Cardiac fibroblast (primary cell): ENCODE measurements at regions not wholly inside any gene's neighbourhood (a gene's known extent, or its start where the extent isn't known, plus 50 kb on each side); places are given as distances from the start of the nearest gene placed in this dataset.

ENCODE experiments used
- DNase-seq, 2 donors: peaks; one replicate each; pipeline versions ENCODE4 v3.0.0 to v3.0.0-alpha.2; 2010; ENCODE audit warnings: low read depth in 2 of 2
- H3K4me3 ChIP-seq, 2 donors: replicated peaks in 1 of 2; 1 replicate in 1 of 2; 2 replicates in 1 of 2; pipeline ENCODE4 v1.5.1; 2011; ENCODE audit warnings: low read depth in 2 of 2, low read length in 2 of 2, mild to moderate bottlenecking in 2 of 2, moderate library complexity in 1 of 2
- TF ChIP-seq, protein P1 (sequence below): IDR thresholded peaks from one replicate; pipeline ENCODE4 v1.5.1; 2011; ENCODE audit warnings: low read depth, mild to moderate bottlenecking, low read length, inconsistent platforms

DNA sequence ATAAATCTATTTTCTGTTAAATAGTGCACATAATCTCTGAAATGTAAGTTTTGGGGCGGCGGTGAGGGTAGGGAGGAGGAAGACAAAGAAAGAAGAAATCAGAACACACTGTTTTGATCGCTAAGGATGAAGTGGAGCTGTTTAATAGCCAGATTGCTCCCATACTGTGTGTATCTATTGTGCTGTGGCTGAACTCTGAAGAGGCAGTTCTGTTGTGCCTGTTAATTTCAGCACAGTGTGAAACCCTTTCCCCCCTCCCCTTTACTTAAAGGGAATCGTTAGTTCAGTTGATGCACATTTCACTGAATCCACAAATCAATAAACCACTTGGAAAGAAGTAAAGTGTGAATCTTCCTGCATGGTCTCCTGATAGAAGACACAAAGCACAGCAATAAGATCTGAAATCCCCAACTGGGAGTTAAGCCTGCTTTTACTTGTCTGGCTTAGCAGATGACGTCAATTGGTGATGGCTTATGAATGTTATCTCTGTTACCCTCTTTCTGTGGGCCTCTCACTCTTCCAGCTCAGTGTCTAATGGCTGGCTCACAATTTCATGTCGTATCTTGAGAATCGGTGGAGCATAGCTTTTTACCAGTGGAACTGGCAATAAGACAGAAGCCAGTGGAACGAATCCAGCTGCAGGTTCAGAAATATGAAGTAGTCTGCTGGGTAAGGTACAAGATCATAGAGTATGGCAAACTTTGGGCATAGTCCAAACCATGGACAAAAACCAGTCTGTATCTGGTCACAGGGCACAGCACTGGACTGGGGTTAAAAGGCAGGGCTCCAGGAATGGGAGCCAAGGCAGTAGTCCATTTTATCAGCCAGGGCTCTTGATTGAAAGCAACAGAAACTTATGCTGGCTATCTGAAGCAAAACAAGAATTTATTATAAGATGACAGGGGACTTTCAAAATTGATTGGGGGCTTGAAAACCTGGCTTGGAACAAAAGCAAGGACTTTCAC lies 413.5 kb upstream of the SEL1L start:
- no peak overlapping the region for H3K4me3 ChIP-seq
- TF ChIP-seq, protein P1, sequence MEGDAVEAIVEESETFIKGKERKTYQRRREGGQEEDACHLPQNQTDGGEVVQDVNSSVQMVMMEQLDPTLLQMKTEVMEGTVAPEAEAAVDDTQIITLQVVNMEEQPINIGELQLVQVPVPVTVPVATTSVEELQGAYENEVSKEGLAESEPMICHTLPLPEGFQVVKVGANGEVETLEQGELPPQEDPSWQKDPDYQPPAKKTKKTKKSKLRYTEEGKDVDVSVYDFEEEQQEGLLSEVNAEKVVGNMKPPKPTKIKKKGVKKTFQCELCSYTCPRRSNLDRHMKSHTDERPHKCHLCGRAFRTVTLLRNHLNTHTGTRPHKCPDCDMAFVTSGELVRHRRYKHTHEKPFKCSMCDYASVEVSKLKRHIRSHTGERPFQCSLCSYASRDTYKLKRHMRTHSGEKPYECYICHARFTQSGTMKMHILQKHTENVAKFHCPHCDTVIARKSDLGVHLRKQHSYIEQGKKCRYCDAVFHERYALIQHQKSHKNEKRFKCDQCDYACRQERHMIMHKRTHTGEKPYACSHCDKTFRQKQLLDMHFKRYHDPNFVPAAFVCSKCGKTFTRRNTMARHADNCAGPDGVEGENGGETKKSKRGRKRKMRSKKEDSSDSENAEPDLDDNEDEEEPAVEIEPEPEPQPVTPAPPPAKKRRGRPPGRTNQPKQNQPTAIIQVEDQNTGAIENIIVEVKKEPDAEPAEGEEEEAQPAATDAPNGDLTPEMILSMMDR, result no peak
- DNase-seq, result peak in 1 of 2 donors; percentile 64

DNA sequence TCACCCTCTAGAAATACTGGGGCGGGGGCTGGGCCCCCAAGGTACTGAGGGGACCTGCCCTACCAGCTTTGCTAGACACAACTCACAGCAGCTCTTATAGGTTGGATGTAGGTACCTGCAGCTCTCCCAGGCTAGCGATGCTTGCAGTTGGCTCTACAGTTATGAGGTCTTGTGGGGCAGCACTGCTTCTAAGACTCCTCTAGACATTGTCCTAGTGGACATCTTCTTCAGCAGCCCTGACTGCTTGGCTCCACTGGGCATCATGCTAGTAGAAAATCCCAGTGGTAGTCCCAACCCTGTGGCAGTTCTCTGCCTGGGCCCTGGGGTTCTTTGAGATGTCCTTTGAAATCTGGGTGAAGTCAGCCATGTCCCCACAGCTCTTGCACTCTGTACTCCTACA lies 419.3 kb upstream of the SEL1L start:
- no peak for DNase-seq
- TF ChIP-seq, protein P1, result no peak
- no peak overlapping the region for H3K4me3 ChIP-seq

DNA sequence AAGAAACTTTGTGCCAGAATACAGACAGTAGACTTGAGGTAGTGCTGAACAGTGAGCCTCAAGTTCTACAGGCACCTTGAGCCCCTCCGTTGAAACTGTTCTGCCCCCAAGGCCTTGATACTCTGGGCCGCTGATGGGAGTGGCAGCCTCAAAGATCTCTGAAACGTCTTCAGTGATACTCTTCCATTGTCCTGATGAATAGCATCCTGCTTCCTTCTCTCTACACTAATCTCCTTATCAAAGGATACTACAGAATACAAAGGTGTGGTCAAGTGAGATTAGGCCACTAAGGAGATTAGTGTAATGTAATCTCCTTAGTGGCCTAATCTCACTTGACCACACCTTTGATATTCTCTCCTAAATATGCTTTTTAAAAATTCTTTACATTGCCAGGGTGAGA lies 419.8 kb upstream of the SEL1L start:
- no peak for DNase-seq
- H3K4me3 ChIP-seq, result no peak overlapping the region
- TF ChIP-seq, protein P1, result no peak

DNA sequence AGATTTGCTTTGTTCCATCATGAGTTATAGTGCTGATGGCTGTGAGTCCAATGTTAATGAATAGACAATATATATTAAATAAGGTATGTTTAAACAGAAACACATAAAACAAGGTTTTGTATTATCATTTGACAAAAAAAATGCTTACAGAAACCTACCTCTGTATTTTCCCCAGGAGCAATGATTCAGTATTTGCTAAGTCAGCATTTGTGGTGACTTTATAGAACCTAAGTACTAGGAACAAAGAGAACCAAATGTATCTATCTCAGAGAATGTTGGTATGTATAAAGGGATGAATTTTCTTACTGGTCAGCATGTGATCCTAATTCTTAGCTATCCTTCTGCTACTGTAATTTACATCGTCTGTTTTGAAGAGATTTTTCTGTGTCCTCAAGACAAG lies 421.5 kb upstream of the SEL1L start:
- no peak for DNase-seq

DNA sequence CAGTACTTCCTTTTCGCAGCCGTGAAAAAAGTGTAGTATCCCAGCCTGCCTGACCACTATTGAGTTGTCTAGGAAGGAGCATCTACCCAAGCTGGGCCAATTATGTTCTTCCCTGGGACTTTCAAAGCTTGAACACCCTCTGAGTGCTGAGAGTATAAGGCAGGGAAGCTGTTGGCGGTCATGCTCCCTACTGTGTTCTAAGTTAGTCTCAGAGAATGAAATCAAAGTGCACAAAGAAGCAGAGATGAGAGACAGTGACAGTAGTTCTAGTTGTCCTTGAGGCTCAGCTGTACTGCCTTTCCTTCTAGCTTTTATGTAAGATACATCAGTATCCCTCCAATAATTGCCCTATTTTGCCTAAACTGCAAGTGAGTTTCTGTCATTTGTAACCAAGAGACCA lies 427.1 kb upstream of the SEL1L start:
- TF ChIP-seq, protein P1, result no peak
- H3K4me3 ChIP-seq, result no peak overlapping the region
- DNase-seq, result no peak

More for the DNA sequence above, 421.5 kb upstream of the SEL1L start:
- no peak overlapping the region for H3K4me3 ChIP-seq
- TF ChIP-seq, protein P1, result no peak

DNA sequence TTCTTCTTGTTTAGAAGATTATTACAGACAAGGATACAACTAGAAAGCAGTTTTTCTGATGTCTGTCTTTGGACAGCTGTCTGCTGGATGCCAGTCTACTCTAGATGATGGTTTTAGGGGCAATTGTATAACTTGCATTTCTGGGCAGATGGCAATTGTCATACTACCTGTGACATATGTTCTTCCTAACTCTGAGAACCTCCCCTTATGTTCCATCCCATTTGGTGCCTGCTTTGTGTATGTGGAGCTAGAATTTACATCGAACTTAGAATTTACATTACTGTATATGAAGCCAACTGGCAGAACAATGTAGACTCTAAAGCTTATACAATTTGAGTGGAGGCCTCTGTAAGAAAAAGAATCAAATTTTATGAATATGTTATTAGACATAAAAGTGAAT lies 430.2 kb upstream of the SEL1L start:
- H3K4me3 ChIP-seq, result no peak overlapping the region
- TF ChIP-seq, protein P1, result no peak
- DNase-seq, result no peak
